Liver (tissue), 8 donors: ENCODE measurements at regions not wholly inside any gene's neighbourhood (a gene's known extent, or its start where the extent isn't known, plus 50 kb on each side); places are given as distances from the start of the nearest gene placed in this dataset.

Experiments
- DNase-seq: peaks from one replicate; pipeline ENCODE4 v3.0.0-alpha.2; 2017; ENCODE audit warnings: low spot score
- H3K27ac ChIP-seq, 2 donors: one replicate each; pipeline ENCODE4 v1.7.0; 2013; ENCODE audit warnings: inconsistent platforms in 2 of 2, low read length in 2 of 2, control low read depth in 1 of 2, low read depth in 1 of 2, mild to moderate bottlenecking in 1 of 2
- H3K27me3 ChIP-seq, 4 donors: one replicate each; pipeline versions ENCODE4 v1.6.1 to v1.7.0; 2013; ENCODE audit warnings: low read length in 3 of 4, inconsistent platforms in 1 of 4, mild to moderate bottlenecking in 1 of 4, moderate library complexity in 1 of 4; ENCODE audit not compliant: control insufficient read depth in 4 of 4, insufficient read depth in 4 of 4
- H3K36me3 ChIP-seq, 4 donors: one replicate each; pipeline versions ENCODE4 v1.6.1 to v1.7.0; 2013; ENCODE audit warnings: low read length in 3 of 4, mild to moderate bottlenecking in 3 of 4, low read depth in 1 of 4, moderate library complexity in 1 of 4; ENCODE audit not compliant: control insufficient read depth in 4 of 4, insufficient read depth in 3 of 4
- H3K4me1 ChIP-seq, 4 donors: one replicate each; pipeline versions ENCODE4 v1.6.1 to v1.7.0; 2013; ENCODE audit warnings: low read length in 3 of 4, mild to moderate bottlenecking in 3 of 4, moderate library complexity in 1 of 4; ENCODE audit not compliant: control insufficient read depth in 4 of 4, insufficient read depth in 4 of 4
- H3K4me3 ChIP-seq, 3 donors: one replicate each; pipeline versions ENCODE4 v1.6.1 to v1.7.0; 2013; ENCODE audit warnings: low read length in 3 of 3, control low read depth in 1 of 3, low read depth in 1 of 3, mild to moderate bottlenecking in 1 of 3
- H3K9ac ChIP-seq, 2 donors: one replicate each; pipeline ENCODE4 v1.7.0; 2013; ENCODE audit warnings: low read length in 2 of 2, mild to moderate bottlenecking in 2 of 2, moderate library complexity in 2 of 2, control low read depth in 1 of 2, low read depth in 1 of 2
- H3K9me3 ChIP-seq, 4 donors: one replicate each; pipeline versions ENCODE4 v1.6.1 to v1.7.0; 2013; ENCODE audit warnings: low read length in 3 of 4; ENCODE audit not compliant: control insufficient read depth in 4 of 4
- ATF3 ChIP-seq: IDR thresholded peaks from 2 replicates; pipeline ENCODE4 v1.6.1; 2016; ENCODE audit warnings: antibody characterized with exemption
- CTCF ChIP-seq: fragments of 150-350 bp; IDR thresholded peaks from 2 replicates; pipeline ENCODE4 v1.5.1; 2017; ENCODE audit warnings: improper control_type of control experiment, low read depth, low read length; ENCODE audit not compliant: missing input control
- EGR1 ChIP-seq, 2 donors: IDR thresholded peaks; 2 replicates each; pipeline ENCODE4 v1.6.1; 2016 to 2018; ENCODE audit warnings: antibody characterized with exemption in 2 of 2, low read depth in 2 of 2
- FOXA1 ChIP-seq: IDR thresholded peaks from 2 replicates; pipeline ENCODE4 v1.6.1; 2016; ENCODE audit warnings: antibody characterized with exemption
- HNF4A ChIP-seq, 2 donors: conservative IDR thresholded peaks; 2 replicates each; pipeline ENCODE4 v1.6.1; 2016; ENCODE audit warnings: antibody characterized with exemption in 2 of 2, mild to moderate bottlenecking in 2 of 2
- JUND ChIP-seq, 2 donors: IDR thresholded peaks; 2 replicates each; pipeline ENCODE4 v1.6.1; 2016; ENCODE audit warnings: antibody characterized with exemption in 2 of 2
- NR2F2 ChIP-seq: IDR thresholded peaks from 2 replicates; pipeline ENCODE4 v1.6.1; 2016; ENCODE audit warnings: antibody characterized with exemption
- RAD21 ChIP-seq, 2 donors: IDR thresholded peaks; 2 replicates each; pipeline ENCODE4 v1.6.1; 2016; ENCODE audit warnings: antibody characterized with exemption in 2 of 2, mild to moderate bottlenecking in 2 of 2
- REST ChIP-seq: IDR thresholded peaks from 2 replicates; pipeline ENCODE4 v1.6.1; 2016; ENCODE audit warnings: antibody characterized with exemption, mild to moderate bottlenecking
- RXRA ChIP-seq, 2 donors: IDR thresholded peaks; 2 replicates each; pipeline ENCODE4 v1.6.1; 2017 to 2018; ENCODE audit warnings: antibody characterized with exemption in 2 of 2, mild to moderate bottlenecking in 1 of 2
- TAF1 ChIP-seq: conservative IDR thresholded peaks from 2 replicates; pipeline ENCODE4 v1.6.1; 2016; ENCODE audit warnings: antibody characterized with exemption, mild to moderate bottlenecking
- YY1 ChIP-seq: IDR thresholded peaks from 2 replicates; pipeline ENCODE4 v1.6.1; 2016; ENCODE audit warnings: antibody characterized with exemption, mild to moderate bottlenecking
- WGBS: extraction: QIAGEN DNeasy Blood & Tissue Kit; methylation state at CpG from one replicate; pipeline ENCODE4 v1.1.7; 2013; 5-methylcytosine and 5-hydroxymethylcytosine counted together
- TF ChIP-seq, protein P1 (sequence below): IDR thresholded peaks from 2 replicates; pipeline ENCODE4 v1.6.1; 2016; ENCODE audit warnings: antibody characterized with exemption
- TF ChIP-seq, protein P2 (sequence below): IDR thresholded peaks from 2 replicates; pipeline ENCODE4 v1.6.1; 2016; ENCODE audit warnings: antibody characterized with exemption
- donor health status: healthy.
- donor health status: healthy.
- donor health status: healthy.
- donor health status: healthy.
- donor health status: healthy.

DNA sequence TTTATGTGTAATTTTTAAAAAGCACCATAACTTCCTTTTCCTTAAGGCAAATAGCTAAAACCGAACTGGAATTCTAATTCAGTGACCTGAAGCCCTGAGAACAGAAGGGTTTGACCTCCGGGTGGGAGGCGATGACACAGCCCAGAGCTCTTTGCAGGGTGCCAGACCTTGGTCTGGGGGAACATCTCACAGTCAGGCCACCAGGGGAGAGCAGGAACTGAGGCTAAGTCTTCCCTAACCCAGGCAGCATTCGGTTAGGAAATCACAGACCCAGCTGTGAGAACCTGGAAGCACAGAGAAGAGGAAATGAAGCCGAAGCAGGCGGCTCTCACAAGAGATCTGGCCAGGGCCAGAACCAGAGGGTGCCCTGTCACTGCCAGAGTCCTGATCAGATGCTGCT, 444.8 kb downstream of the TTLL7 start:
- DNase-seq, result no peak
- WGBS, result 57% methylated on average over 6 of the region's 6 CpGs

More for the DNA sequence above, 444.8 kb downstream of the TTLL7 start:
- no peak overlapping the region for H3K4me3 ChIP-seq
- H3K36me3 ChIP-seq, result no peaks in the 10 kb centered on the region
- H3K9ac ChIP-seq, result no peak overlapping the region
- no peaks in the 10 kb centered on the region for H3K27me3 ChIP-seq
- no peaks in the 10 kb centered on the region for H3K4me1 ChIP-seq
- no peak overlapping the region for H3K27ac ChIP-seq
- H3K9me3 ChIP-seq, result no peaks in the 10 kb centered on the region
- peak; percentile 75 for TF ChIP-seq NR2F2
- no peak for TF ChIP-seq CTCF
- TF ChIP-seq HNF4A (conservative IDR thresholded peaks at IDR 0.05), result no peak
- TF ChIP-seq TAF1, result no peak
- TF ChIP-seq, protein P1, sequence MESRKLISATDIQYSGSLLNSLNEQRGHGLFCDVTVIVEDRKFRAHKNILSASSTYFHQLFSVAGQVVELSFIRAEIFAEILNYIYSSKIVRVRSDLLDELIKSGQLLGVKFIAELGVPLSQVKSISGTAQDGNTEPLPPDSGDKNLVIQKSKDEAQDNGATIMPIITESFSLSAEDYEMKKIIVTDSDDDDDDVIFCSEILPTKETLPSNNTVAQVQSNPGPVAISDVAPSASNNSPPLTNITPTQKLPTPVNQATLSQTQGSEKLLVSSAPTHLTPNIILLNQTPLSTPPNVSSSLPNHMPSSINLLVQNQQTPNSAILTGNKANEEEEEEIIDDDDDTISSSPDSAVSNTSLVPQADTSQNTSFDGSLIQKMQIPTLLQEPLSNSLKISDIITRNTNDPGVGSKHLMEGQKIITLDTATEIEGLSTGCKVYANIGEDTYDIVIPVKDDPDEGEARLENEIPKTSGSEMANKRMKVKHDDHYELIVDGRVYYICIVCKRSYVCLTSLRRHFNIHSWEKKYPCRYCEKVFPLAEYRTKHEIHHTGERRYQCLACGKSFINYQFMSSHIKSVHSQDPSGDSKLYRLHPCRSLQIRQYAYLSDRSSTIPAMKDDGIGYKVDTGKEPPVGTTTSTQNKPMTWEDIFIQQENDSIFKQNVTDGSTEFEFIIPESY, result no peak
- peak in 1 of 2 donors; percentile 18 for TF ChIP-seq RAD21 (IDR thresholded peaks at IDR 0.05)
- TF ChIP-seq FOXA1, result no peak
- TF ChIP-seq YY1, result no peak
- TF ChIP-seq REST, result no peak
- TF ChIP-seq EGR1 (IDR thresholded peaks at IDR 0.05; ENCODE audit: low read depth in 2 of 2), result no peak
- TF ChIP-seq RXRA (IDR thresholded peaks at IDR 0.05), result no peak
- TF ChIP-seq, protein P2, sequence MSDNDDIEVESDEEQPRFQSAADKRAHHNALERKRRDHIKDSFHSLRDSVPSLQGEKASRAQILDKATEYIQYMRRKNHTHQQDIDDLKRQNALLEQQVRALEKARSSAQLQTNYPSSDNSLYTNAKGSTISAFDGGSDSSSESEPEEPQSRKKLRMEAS, result no peak
- no peak for TF ChIP-seq JUND (IDR thresholded peaks at IDR 0.05)
- TF ChIP-seq ATF3, result no peak
